ENCODE measurements at regions not wholly inside any gene's neighbourhood (a gene's known extent, or its start where the extent isn't known, plus 50 kb on each side); places are given as distances from the start of the nearest gene placed in this dataset.

DNA sequence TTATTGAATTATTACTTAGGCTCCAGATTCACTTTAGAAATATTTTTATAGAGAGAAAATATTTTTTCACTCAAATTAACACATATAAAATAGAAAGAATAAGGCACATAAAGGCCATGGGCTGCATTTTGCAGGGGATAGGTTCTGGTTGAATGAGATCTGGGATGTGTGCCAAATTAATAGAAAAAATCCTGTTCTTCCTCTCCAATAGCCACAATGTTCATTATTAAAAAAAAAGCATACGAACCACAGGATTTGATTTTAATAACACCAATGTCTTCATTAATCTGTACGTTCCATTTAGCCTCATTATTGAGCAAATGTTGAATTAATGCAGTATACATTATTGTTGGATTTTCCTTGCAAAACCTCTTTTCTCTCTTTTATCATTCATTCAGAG is 622.8 kb upstream of the AGTR1 start:
- H3K4me3 ChIP-seq (ENCODE audit: control insufficient read depth in 2 of 3, extremely low read depth in 1 of 3, insufficient read depth in 2 of 3, low read depth in 1 of 3, low read length in 3 of 3): no peak overlapping the region
- H3K9ac ChIP-seq (ENCODE audit: control insufficient read depth, extremely low read depth, insufficient read depth, low read length): no peak overlapping the region
- no peak overlapping the region for H2AFZ ChIP-seq (ENCODE audit: control insufficient read depth, low read length)
- no peak for TF ChIP-seq EZH2 (IDR thresholded peaks at IDR 0.05; ENCODE audit: low read length)
- H3K4me1 ChIP-seq (ENCODE audit: control insufficient read depth, extremely low read depth, insufficient read depth, low read length): no peaks in the 10 kb centered on the region
- DNase-seq (ENCODE audit: low read depth, low spot score): no peak
- FAIRE-seq: no peak
- no peaks in the 10 kb centered on the region for H3K9me1 ChIP-seq (ENCODE audit: control insufficient read depth, extremely low read depth, insufficient read depth, low read length)
- dilution Hi-C loops (cut with MboI; ENCODE audit: extremely low pct_ligation_motif_present, low sequenced_read_pairs): no loop called here
- no peaks in the 10 kb centered on the region for H4K20me1 ChIP-seq (ENCODE audit: control insufficient read depth, extremely low read depth, insufficient read depth, low read length)
- H3K9me3 ChIP-seq (ENCODE audit: control insufficient read depth, low read depth, low read length): no peaks in the 10 kb centered on the region
- H3K4me2 ChIP-seq (ENCODE audit: control insufficient read depth, extremely low read depth, insufficient read depth, low read depth, low read length): no peak overlapping the region
- H3K27me3 ChIP-seq (ENCODE audit: control insufficient read depth, extremely low read depth, insufficient read depth, low read length): no peaks in the 10 kb centered on the region
- H3K79me2 ChIP-seq (ENCODE audit: control insufficient read depth, insufficient read depth, low read length): no peaks in the 10 kb centered on the region
- no peak overlapping the region for H3K27ac ChIP-seq (ENCODE audit: control insufficient read depth, insufficient read depth, low read length)
- H3K36me3 ChIP-seq (ENCODE audit: control insufficient read depth in 2 of 2, extremely low read depth in 1 of 2, insufficient read depth in 2 of 2, low read length in 2 of 2): no peaks in the 10 kb centered on the region

DNA sequence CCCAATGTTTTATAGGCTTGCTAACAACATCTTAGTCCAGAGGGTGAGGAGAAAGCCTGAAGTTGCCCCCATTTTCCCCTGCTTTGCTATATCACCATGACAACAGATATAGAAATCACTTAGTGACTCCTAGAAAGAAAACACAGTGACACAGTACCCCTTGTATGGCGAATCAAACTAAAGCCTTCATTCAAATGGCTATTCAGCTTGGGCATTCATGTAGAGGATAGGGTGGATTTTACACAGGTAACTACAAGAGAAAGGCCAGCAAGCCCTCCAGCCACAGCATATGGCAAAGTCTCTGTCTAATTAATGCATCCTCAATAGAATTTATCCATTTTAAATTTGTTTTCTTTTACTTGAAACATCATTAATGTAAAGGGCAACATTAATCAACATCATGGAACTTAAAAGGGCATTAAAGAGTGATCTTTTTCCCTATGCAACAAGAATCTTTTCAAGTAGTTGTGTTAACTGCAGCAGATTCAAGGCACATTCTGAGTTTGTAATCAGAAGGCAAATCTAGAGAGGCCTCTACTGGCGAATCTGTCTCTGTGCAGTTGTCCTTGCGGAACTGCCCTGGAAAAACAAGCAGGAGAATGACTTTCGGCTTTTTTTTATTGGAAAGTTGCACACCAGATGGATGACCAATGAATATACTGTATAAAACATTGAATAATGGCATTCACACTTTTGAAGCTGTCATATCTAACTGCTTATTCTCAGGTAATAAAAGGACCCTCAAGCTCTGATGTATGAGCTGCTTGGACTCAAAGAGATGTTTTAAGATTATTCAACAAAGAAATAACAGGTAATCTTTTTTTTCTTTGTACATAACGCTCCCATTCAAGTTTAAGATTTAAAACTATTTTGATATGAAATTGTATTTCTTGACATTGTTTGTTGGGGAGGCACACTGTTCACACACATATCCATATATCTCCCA is 621.7 kb upstream of the AGTR1 start:
- TF ChIP-seq, protein P1, sequence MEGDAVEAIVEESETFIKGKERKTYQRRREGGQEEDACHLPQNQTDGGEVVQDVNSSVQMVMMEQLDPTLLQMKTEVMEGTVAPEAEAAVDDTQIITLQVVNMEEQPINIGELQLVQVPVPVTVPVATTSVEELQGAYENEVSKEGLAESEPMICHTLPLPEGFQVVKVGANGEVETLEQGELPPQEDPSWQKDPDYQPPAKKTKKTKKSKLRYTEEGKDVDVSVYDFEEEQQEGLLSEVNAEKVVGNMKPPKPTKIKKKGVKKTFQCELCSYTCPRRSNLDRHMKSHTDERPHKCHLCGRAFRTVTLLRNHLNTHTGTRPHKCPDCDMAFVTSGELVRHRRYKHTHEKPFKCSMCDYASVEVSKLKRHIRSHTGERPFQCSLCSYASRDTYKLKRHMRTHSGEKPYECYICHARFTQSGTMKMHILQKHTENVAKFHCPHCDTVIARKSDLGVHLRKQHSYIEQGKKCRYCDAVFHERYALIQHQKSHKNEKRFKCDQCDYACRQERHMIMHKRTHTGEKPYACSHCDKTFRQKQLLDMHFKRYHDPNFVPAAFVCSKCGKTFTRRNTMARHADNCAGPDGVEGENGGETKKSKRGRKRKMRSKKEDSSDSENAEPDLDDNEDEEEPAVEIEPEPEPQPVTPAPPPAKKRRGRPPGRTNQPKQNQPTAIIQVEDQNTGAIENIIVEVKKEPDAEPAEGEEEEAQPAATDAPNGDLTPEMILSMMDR (optimal IDR thresholded peaks at IDR 0.05 in 1 of 3, IDR thresholded peaks at IDR 0.05 in 1 of 3, conservative IDR thresholded peaks at IDR 0.05 in 1 of 3; ENCODE audit: extremely low read depth in 1 of 3, insufficient read depth in 2 of 3, low read length in 3 of 3): peak; percentile 43 to 61 (median 54)
- no peak for TF ChIP-seq EZH2 (IDR thresholded peaks at IDR 0.05; ENCODE audit: low read length)
- no peak for DNase-seq (ENCODE audit: low read depth, low spot score)
- no peak for FAIRE-seq
- H4K20me1 ChIP-seq (ENCODE audit: control insufficient read depth, extremely low read depth, insufficient read depth, low read length): no peaks in the 10 kb centered on the region
- no peaks in the 10 kb centered on the region for H3K9me1 ChIP-seq (ENCODE audit: control insufficient read depth, extremely low read depth, insufficient read depth, low read length)
- dilution Hi-C loops (cut with MboI; ENCODE audit: extremely low pct_ligation_motif_present, low sequenced_read_pairs): no loop called here
- no peaks in the 10 kb centered on the region for H3K27me3 ChIP-seq (ENCODE audit: control insufficient read depth, extremely low read depth, insufficient read depth, low read length)
- H3K36me3 ChIP-seq (ENCODE audit: control insufficient read depth in 2 of 2, extremely low read depth in 1 of 2, insufficient read depth in 2 of 2, low read length in 2 of 2): no peaks in the 10 kb centered on the region
- no peaks in the 10 kb centered on the region for H3K4me1 ChIP-seq (ENCODE audit: control insufficient read depth, extremely low read depth, insufficient read depth, low read length)
- no peak overlapping the region for H3K9ac ChIP-seq (ENCODE audit: control insufficient read depth, extremely low read depth, insufficient read depth, low read length)
- H3K9me3 ChIP-seq (ENCODE audit: control insufficient read depth, low read depth, low read length): no peaks in the 10 kb centered on the region
- H2AFZ ChIP-seq (ENCODE audit: control insufficient read depth, low read length): no peak overlapping the region
- H3K4me2 ChIP-seq (ENCODE audit: control insufficient read depth, extremely low read depth, insufficient read depth, low read depth, low read length): no peak overlapping the region
- H3K4me3 ChIP-seq (ENCODE audit: control insufficient read depth in 2 of 3, extremely low read depth in 1 of 3, insufficient read depth in 2 of 3, low read depth in 1 of 3, low read length in 3 of 3): no peak overlapping the region
- no peak overlapping the region for H3K27ac ChIP-seq (ENCODE audit: control insufficient read depth, insufficient read depth, low read length)
- H3K79me2 ChIP-seq (ENCODE audit: control insufficient read depth, insufficient read depth, low read length): no peaks in the 10 kb centered on the region

Data from keratinocyte (primary cell).